WTC11 (cell line): ENCODE measurements at regions not wholly inside any gene's neighbourhood (a gene's known extent, or its start where the extent isn't known, plus 50 kb on each side); places are given as distances from the start of the nearest gene placed in this dataset.
"Not testable (repeated sequence)": the region's sequence is repeated elsewhere in the genome, so short reads cannot be mapped to it uniquely, and the experiment has no call there.

Experiments used
- CREB1 ChIP-seq: sonication (generic); formaldehyde crosslinking; IDR thresholded peaks from 2 replicates; pipeline ENCODE4 v1.8.0; 2023; ENCODE audit warnings: mild to moderate bottlenecking, missing genetic modification reagents
- CREM ChIP-seq: sonication (generic); formaldehyde crosslinking; IDR thresholded peaks from 2 replicates; pipeline ENCODE4 v1.8.1; 2022; ENCODE audit warnings: mild to moderate bottlenecking, missing genetic modification reagents, moderate library complexity
- CTCF ChIP-seq: fragments of 200-600 bp; IDR thresholded peaks from 2 replicates; pipeline ENCODE4 v1.8.0; 2022; ENCODE audit warnings: antibody characterized with exemption
- E2F4 ChIP-seq: sonication (generic); formaldehyde crosslinking; IDR thresholded peaks from 2 replicates; pipeline ENCODE4 v1.8.1; 2022; ENCODE audit warnings: low read depth, mild to moderate bottlenecking, moderate library complexity, missing genetic modification reagents, borderline replicate concordance
- GABPB1 ChIP-seq: sonication (generic); formaldehyde crosslinking; IDR thresholded peaks from 2 replicates; pipeline ENCODE4 v1.8.1; 2023; ENCODE audit warnings: mild to moderate bottlenecking, missing genetic modification reagents
- IRF1 ChIP-seq: sonication (generic); formaldehyde crosslinking; IDR thresholded peaks from 2 replicates; pipeline ENCODE4 v1.8.0; 2023; ENCODE audit warnings: missing genetic modification reagents
- IRF2 ChIP-seq: sonication (generic); formaldehyde crosslinking; IDR thresholded peaks from 2 replicates; pipeline ENCODE4 v1.8.0; 2022; ENCODE audit warnings: low read depth, missing genetic modification reagents, borderline replicate concordance
- KAT7 ChIP-seq: sonication (generic); formaldehyde crosslinking; IDR thresholded peaks from 2 replicates; pipeline ENCODE4 v1.8.1; 2023; ENCODE audit warnings: missing genetic modification reagents, mild to moderate bottlenecking, borderline replicate concordance
- NR1H2 ChIP-seq: sonication (generic); formaldehyde crosslinking; IDR thresholded peaks from 2 replicates; pipeline ENCODE4 v1.9.0; 2021; ENCODE audit warnings: mild to moderate bottlenecking, moderate library complexity, missing genetic modification reagents
- NR2C2 ChIP-seq: sonication (generic); formaldehyde crosslinking; IDR thresholded peaks from 2 replicates; pipeline ENCODE4 v1.8.0; 2022; ENCODE audit warnings: mild to moderate bottlenecking, missing genetic modification reagents
- SP1 ChIP-seq: sonication (generic); formaldehyde crosslinking; conservative IDR thresholded peaks from 2 replicates; pipeline ENCODE4 v1.8.1; 2022; ENCODE audit warnings: missing genetic modification reagents
- TEAD4 ChIP-seq: sonication (generic); formaldehyde crosslinking; IDR thresholded peaks from 2 replicates; pipeline ENCODE4 v1.8.0; 2022; ENCODE audit warnings: mild to moderate bottlenecking, missing genetic modification reagents
- ZNF281 ChIP-seq: sonication (generic); formaldehyde crosslinking; IDR thresholded peaks from 2 replicates; pipeline ENCODE4 v1.8.0; 2023; ENCODE audit warnings: mild to moderate bottlenecking, missing genetic modification reagents

GRCh38 chr16:29147710-29148109 lies 162.9 kb downstream of the LAT start:
- TF ChIP-seq CREB1 (CRISPR knock-in tag); CTCF; SP1 (CRISPR knock-in tag); E2F4; ZNF281 (CRISPR knock-in tag); IRF2; NR1H2 (CRISPR knock-in tag); IRF1 (CRISPR knock-in tag); CREM; TEAD4 (CRISPR knock-in tag); KAT7 (CRISPR knock-in tag); GABPB1 (CRISPR knock-in tag); NR2C2 (CRISPR knock-in tag): not testable (repeated sequence)
